GM13976 (cell line): ENCODE measurements at regions not wholly inside any gene's neighbourhood (a gene's known extent, or its start where the extent isn't known, plus 50 kb on each side); places are given as distances from the start of the nearest gene placed in this dataset.

Source experiments
- DNase-seq: peaks from one replicate; pipeline ENCODE4 v3.0.0; 2012; ENCODE audit warnings: low spot score
- CTCF ChIP-seq: IDR thresholded peaks from 2 replicates; pipeline ENCODE4 v1.5.1; 2012; ENCODE audit warnings: borderline replicate concordance, mild to moderate bottlenecking; ENCODE audit not compliant: insufficient read depth; ENCODE audit errors: extremely low read depth, missing control alignments, control extremely low read depth
- in situ Hi-C: fragments of 300-500 bp; cut with MboI; formaldehyde crosslinking; loops from one replicate; pipeline ENCODE4 v1.12.0; 2022; ENCODE audit warnings: low sequenced_read_pairs, mixed read lengths, inconsistent platforms; ENCODE audit not compliant: unreplicated experiment

GRCh38 chr9:38296807-38297206, 95.7 kb upstream of the ALDH1B1 start:
- in situ Hi-C loops, result no loop called here
- DNase-seq, result no peak
- no peak for TF ChIP-seq CTCF

GRCh38 chr9:38295764-38296163, 96.7 kb upstream of the ALDH1B1 start:
- in situ Hi-C loops, result no loop called here
- no peak for DNase-seq
- no peak for TF ChIP-seq CTCF

- no peak for TF ChIP-seq CTCF
- in situ Hi-C loops, result no loop called here
- no peak for DNase-seq
These were observed 98.1 kb upstream of the ALDH1B1 start for GRCh38 chr9:38294220-38294960.

GRCh38 chr9:38293022-38293421, 99.5 kb upstream of the ALDH1B1 start:
- no peak for TF ChIP-seq CTCF
- no peak for DNase-seq
- in situ Hi-C loops, result no loop called here

- DNase-seq, result no peak
- no peak for TF ChIP-seq CTCF
- in situ Hi-C loops, result no loop called here
These were observed 100.0 kb upstream of the ALDH1B1 start for GRCh38 chr9:38292480-38292879.

- TF ChIP-seq CTCF, result no peak
These were observed 102.6 kb upstream of the ALDH1B1 start for GRCh38 chr9:38289866-38290245.

More at GRCh38 chr9:38289866-38290245, 102.6 kb upstream of the ALDH1B1 start:
- DNase-seq, result no peak
- in situ Hi-C loops, result no loop called here
